HFFc6 (cell line): ENCODE measurements at regions not wholly inside any gene's neighbourhood (a gene's known extent, or its start where the extent isn't known, plus 50 kb on each side); places are given as distances from the start of the nearest gene placed in this dataset.

ENCODE experiments used
- DNase-seq: peaks from one replicate; pipeline ENCODE4 v3.0.0-alpha.2; 2018
- H3K27ac Mint-ChIP-seq: 2 replicates; pipeline ENCODE4 v1.8.0; 2020; ENCODE audit warnings: mild to moderate bottlenecking, mixed read lengths
- H3K27me3 Mint-ChIP-seq: 2 replicates; pipeline ENCODE4 v1.8.0; 2021; ENCODE audit warnings: mild to moderate bottlenecking, moderate library complexity, mixed read lengths; ENCODE audit not compliant: insufficient read depth
- H3K36me3 Mint-ChIP-seq: 2 replicates; pipeline ENCODE4 v1.8.0; 2021; ENCODE audit warnings: low read depth, mixed read lengths
- H3K4me1 Mint-ChIP-seq: 2 replicates; pipeline ENCODE4 v1.8.0; 2020; ENCODE audit warnings: low read depth, mixed read lengths
- H3K4me3 Mint-ChIP-seq: 2 replicates; pipeline ENCODE4 v1.8.0; 2020; ENCODE audit warnings: mild to moderate bottlenecking, moderate library complexity, mixed read lengths
- H3K9me3 Mint-ChIP-seq: 2 replicates; pipeline ENCODE4 v1.8.0; 2020; ENCODE audit warnings: mild to moderate bottlenecking, mixed read lengths
- TF ChIP-seq, protein P1 (sequence below): fragments of 200-600 bp; sonication (generic); IDR thresholded peaks from 2 replicates; pipeline ENCODE4 v1.5.0; 2021; ENCODE audit warnings: antibody characterized with exemption, mild to moderate bottlenecking

DNA sequence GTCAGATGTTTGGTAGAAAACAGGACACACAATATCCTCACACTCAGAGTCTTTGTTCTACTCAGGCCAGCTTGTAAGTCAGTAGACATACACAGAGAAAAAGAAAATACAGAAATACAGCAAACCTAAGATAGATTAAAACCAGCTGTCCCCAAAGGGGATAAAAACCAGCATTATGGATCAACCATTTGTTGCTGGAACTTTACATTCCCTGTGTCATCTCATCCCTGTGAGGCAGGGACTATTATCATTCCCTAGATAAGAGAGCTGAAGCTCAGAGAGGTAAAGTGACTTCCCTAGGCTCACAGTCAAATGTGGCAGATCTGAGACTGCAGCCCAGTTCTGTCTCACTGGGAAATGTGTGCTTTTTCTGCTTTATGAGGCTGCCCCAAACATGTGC is 80.7 kb downstream of the DMRTA2 start:
- DNase-seq, result no peak
- no peaks in the 10 kb centered on the region for H3K36me3 Mint-ChIP-seq
- H3K27me3 Mint-ChIP-seq, result peaks cover 8% of the 10 kb centered on the region
- no peaks in the 10 kb centered on the region for H3K4me1 Mint-ChIP-seq
- TF ChIP-seq, protein P1, sequence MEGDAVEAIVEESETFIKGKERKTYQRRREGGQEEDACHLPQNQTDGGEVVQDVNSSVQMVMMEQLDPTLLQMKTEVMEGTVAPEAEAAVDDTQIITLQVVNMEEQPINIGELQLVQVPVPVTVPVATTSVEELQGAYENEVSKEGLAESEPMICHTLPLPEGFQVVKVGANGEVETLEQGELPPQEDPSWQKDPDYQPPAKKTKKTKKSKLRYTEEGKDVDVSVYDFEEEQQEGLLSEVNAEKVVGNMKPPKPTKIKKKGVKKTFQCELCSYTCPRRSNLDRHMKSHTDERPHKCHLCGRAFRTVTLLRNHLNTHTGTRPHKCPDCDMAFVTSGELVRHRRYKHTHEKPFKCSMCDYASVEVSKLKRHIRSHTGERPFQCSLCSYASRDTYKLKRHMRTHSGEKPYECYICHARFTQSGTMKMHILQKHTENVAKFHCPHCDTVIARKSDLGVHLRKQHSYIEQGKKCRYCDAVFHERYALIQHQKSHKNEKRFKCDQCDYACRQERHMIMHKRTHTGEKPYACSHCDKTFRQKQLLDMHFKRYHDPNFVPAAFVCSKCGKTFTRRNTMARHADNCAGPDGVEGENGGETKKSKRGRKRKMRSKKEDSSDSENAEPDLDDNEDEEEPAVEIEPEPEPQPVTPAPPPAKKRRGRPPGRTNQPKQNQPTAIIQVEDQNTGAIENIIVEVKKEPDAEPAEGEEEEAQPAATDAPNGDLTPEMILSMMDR, result no peak
- no peak overlapping the region for H3K27ac Mint-ChIP-seq
- no peak overlapping the region for H3K4me3 Mint-ChIP-seq
- H3K9me3 Mint-ChIP-seq, result no peaks in the 10 kb centered on the region

DNA sequence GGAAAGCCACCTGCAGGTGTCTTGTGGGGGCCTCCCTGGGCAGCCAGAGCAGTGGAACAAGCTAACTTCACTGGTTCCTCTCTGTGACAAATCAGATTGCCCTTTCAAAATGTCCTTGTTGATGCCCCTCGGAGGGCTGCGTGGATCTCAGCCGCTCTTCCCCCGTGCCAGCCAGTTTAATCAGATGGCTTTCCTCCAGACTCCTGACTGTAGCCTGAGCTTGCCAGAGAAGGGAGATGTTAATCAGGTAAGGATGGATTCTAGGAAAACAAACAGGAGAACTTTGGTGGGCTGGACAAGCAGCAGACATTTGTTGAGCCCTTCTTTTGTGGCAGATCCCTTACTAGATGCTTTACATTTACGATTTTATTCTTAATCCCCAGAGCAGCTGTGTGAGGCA is 88.2 kb downstream of the DMRTA2 start:
- peaks cover 4% of the 10 kb centered on the region; the same call in 1 of the 2 replicates for H3K27me3 Mint-ChIP-seq
- H3K27ac Mint-ChIP-seq, result no peak overlapping the region
- no peaks in the 10 kb centered on the region for H3K36me3 Mint-ChIP-seq
- no peak for DNase-seq
- no peaks in the 10 kb centered on the region for H3K9me3 Mint-ChIP-seq
- H3K4me3 Mint-ChIP-seq, result no peak overlapping the region
- no peaks in the 10 kb centered on the region for H3K4me1 Mint-ChIP-seq
- TF ChIP-seq, protein P1, result no peak

DNA sequence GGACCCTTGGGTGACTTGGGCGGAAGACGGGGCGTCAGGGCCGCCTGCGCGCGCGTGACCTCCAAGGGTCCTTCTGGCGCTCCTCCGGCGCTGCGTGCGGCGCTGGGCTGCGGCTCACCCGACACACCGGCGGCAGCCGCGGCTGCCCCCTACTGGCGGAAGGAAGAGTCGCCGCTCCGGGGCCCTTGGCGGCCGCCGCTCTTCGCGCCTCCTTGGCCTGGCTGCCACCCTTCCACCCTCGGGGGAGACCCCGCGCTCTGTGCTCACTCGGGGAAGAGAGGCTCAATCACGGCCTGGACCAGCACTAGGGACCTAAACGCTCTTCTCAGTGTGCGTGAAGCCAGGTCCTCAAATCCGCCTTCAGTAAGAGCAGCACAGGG is 89.7 kb downstream of the DMRTA2 start:
- DNase-seq, result no peak
- H3K4me3 Mint-ChIP-seq, result no peak overlapping the region

DNA sequence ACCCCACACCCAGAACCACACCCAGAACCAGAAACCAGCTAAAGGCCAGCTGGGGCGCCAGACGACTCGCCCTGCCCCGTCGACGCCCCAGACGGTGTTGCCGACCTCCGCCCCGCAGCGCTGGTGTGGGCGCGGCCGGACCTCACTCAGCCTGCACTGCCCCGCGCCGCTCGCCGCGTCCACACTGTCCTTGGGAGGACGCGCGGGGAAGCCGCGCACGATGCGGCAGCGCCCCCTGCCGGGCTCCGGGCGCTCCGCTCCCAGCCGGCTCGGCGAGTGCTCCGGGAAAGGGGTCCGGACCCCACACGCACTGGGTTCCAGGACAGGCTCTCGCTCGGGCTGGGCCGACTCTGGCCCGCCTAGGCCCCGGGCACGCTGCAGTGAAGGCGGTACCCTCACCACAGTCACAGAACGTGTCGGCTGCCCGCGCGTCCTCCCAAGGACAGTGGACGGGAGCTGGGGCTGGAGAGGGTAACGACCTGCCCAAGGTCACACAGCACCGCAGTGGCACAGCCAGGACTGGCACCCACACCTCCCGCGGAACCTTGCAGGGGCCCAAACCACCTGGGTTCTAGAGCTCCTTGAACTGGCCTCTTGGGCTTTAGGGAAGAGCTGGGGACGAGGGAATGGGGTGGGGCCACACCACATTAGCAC is 90.2 kb downstream of the DMRTA2 start:
- DNase-seq, result no peak
- Mint-ChIP-seq H3K4me3 (no peak overlapping the region), H3K36me3 (no peaks in the 10 kb centered on the region), H3K9me3 (no peaks in the 10 kb centered on the region), H3K27ac (no peak overlapping the region), H3K4me1 (no peaks in the 10 kb centered on the region), H3K27me3 (peaks cover 8% of the 10 kb centered on the region; the same call in 1 of the 2 replicates)
- TF ChIP-seq, protein P1, result peak; percentile 72

More for the DNA sequence above, 89.7 kb downstream of the DMRTA2 start:
- H3K36me3 Mint-ChIP-seq, result no peaks in the 10 kb centered on the region
- TF ChIP-seq, protein P1, result peak; percentile 31; the same call in 1 of the 2 replicates
- H3K27ac Mint-ChIP-seq, result no peak overlapping the region
- H3K4me1 Mint-ChIP-seq, result no peaks in the 10 kb centered on the region
- H3K9me3 Mint-ChIP-seq, result no peaks in the 10 kb centered on the region
- peaks cover 8% of the 10 kb centered on the region; the same call in 1 of the 2 replicates for H3K27me3 Mint-ChIP-seq

DNA sequence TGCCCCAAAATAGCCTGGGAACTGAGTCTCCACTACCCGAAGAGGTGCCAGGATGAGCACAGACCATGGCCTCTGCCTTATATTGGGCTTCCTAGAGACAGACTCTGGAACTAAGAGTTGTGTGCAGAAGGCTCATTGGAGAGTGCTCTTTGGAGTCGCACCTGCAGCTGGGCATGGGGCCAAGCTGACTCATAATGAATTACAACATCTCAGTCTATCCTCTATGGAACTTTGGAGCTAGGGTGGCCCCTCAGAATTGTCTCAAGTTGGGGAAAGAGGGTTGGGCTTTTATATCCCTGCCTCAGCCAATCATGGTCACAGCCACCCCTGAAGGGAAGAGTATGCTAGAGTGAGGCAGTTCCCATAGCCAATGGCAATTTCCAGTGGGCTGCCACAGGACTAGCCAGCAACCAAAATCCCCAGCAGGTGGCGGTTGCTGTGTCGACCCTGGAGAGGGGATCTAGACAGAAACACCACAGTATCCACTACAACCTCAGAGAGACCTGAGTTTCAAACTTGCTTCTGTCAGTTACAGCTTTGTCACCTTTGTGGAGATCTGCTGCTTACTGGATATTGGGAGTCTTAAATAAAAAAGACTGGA is 93.8 kb downstream of the DMRTA2 start:
- DNase-seq, result no peak
- H3K4me1 Mint-ChIP-seq, result no peaks in the 10 kb centered on the region
- no peaks in the 10 kb centered on the region for H3K9me3 Mint-ChIP-seq
- H3K36me3 Mint-ChIP-seq, result no peaks in the 10 kb centered on the region
- TF ChIP-seq, protein P1, result no peak
- H3K4me3 Mint-ChIP-seq, result no peak overlapping the region
- H3K27me3 Mint-ChIP-seq, result peaks cover 8% of the 10 kb centered on the region; the same call in 1 of the 2 replicates
- H3K27ac Mint-ChIP-seq, result no peak overlapping the region
